ENCODE measurements at regions not wholly inside any gene's neighbourhood (a gene's known extent, or its start where the extent isn't known, plus 50 kb on each side); places are given as distances from the start of the nearest gene placed in this dataset.

- TF ChIP-seq POLR2A (IDR thresholded peaks at IDR 0.05), result no peak
- TF ChIP-seq, protein P1, sequence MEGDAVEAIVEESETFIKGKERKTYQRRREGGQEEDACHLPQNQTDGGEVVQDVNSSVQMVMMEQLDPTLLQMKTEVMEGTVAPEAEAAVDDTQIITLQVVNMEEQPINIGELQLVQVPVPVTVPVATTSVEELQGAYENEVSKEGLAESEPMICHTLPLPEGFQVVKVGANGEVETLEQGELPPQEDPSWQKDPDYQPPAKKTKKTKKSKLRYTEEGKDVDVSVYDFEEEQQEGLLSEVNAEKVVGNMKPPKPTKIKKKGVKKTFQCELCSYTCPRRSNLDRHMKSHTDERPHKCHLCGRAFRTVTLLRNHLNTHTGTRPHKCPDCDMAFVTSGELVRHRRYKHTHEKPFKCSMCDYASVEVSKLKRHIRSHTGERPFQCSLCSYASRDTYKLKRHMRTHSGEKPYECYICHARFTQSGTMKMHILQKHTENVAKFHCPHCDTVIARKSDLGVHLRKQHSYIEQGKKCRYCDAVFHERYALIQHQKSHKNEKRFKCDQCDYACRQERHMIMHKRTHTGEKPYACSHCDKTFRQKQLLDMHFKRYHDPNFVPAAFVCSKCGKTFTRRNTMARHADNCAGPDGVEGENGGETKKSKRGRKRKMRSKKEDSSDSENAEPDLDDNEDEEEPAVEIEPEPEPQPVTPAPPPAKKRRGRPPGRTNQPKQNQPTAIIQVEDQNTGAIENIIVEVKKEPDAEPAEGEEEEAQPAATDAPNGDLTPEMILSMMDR (IDR thresholded peaks at IDR 0.05), result no peak
- Histone ChIP-seq H3K27me3 (no peaks in the 10 kb centered on the region), H3K36me3 (no peaks in the 10 kb centered on the region), H3K27ac (no peak overlapping the region), H3K4me1 (peaks cover 0 to 6% (median 0%) of the 10 kb centered on the region in 3 donors), H3K4me3 (no peak overlapping the region), H3K9me3 (no peaks in the 10 kb centered on the region)
- DNase-seq, result no peak
- intact Hi-C loops (cut with DNase I), result no loop called here
- WGBS, 2 donors, result 71 to 77% methylated on average over 7 of the region's 8 CpGs
Measured at GRCh38 chr2:19635951-19636510, 265.8 kb downstream of the TTC32 start.

DNA sequence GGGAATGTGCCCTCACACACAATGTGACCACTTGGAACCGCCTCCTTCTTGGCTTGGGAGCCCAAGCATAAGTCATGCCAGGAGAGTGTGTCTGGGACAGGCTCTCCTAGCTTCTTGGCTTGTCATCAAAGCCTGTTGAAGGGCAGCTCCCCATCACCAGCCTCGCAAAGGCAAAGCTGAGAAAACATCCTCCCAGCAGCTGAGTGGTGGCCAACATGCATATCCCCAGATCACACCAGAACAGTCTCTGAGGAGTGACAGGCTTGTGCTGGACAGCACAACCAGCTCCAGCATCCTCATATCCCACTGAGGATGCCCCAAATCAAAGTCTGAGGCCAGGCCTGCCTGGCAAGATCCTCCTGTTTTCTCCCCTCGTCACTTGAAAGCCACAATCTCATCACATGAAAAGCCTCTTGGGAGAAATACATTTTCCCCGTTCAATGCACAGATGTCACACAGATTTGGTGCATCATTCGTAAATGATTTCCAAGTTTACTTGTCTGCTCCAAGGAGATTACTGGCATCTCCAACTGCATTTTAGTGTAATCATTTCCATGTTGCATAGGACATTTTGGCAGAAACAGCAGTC lies 269.3 kb downstream of the TTC32 start:
- no peaks in the 10 kb centered on the region for H3K27me3 ChIP-seq
- DNase-seq, result no peak
- no peaks in the 10 kb centered on the region for H3K9me3 ChIP-seq
- no peak overlapping the region for H3K4me3 ChIP-seq
- WGBS, 2 donors, result 31% methylated on average over 4 of the region's 5 CpGs
- peaks cover 0 to 6% (median 0%) of the 10 kb centered on the region in 3 donors for H3K4me1 ChIP-seq
- TF ChIP-seq, protein P1 (IDR thresholded peaks at IDR 0.05), result no peak
- TF ChIP-seq POLR2A (IDR thresholded peaks at IDR 0.05), result no peak
- no peaks in the 10 kb centered on the region for H3K36me3 ChIP-seq
- no peak overlapping the region for H3K27ac ChIP-seq
- intact Hi-C loops (cut with DNase I), result no loop called here

DNA sequence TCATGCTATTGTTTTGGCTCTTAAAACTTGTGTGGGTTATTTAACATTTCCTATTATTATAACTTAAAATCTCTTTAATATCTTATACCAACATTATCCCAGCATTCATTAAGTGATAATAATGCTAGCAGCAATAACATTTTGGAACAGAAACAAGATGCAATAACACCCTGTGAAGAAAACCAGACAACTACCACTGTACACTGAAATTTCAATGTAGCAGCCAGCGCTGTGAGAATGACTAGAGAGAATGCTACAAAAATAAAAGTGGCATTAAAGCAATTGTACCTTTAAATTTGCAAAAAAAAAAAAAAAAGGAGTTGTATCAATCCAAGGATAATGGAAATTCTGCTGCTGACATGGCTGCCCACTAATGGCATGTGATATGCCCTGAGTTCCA lies 269.9 kb downstream of the TTC32 start:
- H3K4me3 ChIP-seq, result no peak overlapping the region
- TF ChIP-seq POLR2A (IDR thresholded peaks at IDR 0.05), result no peak
- TF ChIP-seq, protein P1 (IDR thresholded peaks at IDR 0.05), result no peak
- DNase-seq, result no peak
- H3K36me3 ChIP-seq, result no peaks in the 10 kb centered on the region
- no peaks in the 10 kb centered on the region for H3K9me3 ChIP-seq
- H3K4me1 ChIP-seq, result peaks cover 0 to 6% (median 0%) of the 10 kb centered on the region in 3 donors
- H3K27me3 ChIP-seq, result no peaks in the 10 kb centered on the region
- 68 to 73% methylated on average over 1 of the region's 1 CpG for WGBS, 2 donors
- intact Hi-C loops (cut with DNase I), result no loop called here
- H3K27ac ChIP-seq, result no peak overlapping the region

DNA sequence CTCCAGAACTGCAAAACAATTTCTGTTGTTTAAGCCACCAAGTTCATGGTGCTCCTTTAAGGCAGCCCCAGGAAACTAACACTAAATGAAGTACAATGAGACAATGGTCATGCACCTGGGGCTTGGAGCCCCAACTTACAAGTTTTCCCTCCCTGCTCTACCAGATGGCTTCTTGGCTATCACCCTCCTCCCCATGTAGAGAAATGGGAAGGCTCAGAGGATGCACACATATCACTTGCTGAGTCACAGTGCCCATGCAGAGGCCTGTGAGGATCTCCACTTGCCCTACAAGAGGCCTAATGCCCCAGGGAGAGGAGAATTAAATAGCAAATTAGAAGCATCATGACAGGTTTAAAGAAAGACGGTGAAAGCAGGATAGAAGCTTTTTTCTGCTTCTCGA lies 270.9 kb downstream of the TTC32 start:
- Histone ChIP-seq H3K4me3 (no peak overlapping the region), H3K4me1 (peaks cover 0 to 6% (median 0%) of the 10 kb centered on the region in 3 donors), H3K9me3 (no peaks in the 10 kb centered on the region), H3K36me3 (no peaks in the 10 kb centered on the region), H3K27ac (no peak overlapping the region), H3K27me3 (no peaks in the 10 kb centered on the region)
- DNase-seq, result no peak
- TF ChIP-seq, protein P1 (IDR thresholded peaks at IDR 0.05), result no peak
- TF ChIP-seq POLR2A (IDR thresholded peaks at IDR 0.05), result no peak
- intact Hi-C loops (cut with DNase I), result no loop called here
- 73 to 89% methylated on average over 2 of the region's 2 CpGs for WGBS, 2 donors

GRCh38 chr2:19627359-19627758 lies 268.9 kb upstream of the OSR1 start:
- Histone ChIP-seq H3K27ac (no peak overlapping the region), H3K9me3 (no peaks in the 10 kb centered on the region), H3K4me3 (no peak overlapping the region), H3K4me1 (peaks cover 0 to 2% (median 0%) of the 10 kb centered on the region in 3 donors), H3K36me3 (no peaks in the 10 kb centered on the region), H3K27me3 (no peaks in the 10 kb centered on the region)
- DNase-seq, result no peak
- TF ChIP-seq POLR2A (IDR thresholded peaks at IDR 0.05), result no peak
- TF ChIP-seq, protein P1 (IDR thresholded peaks at IDR 0.05), result no peak
- intact Hi-C loops (cut with DNase I), result no loop called here

Data from esophagus squamous epithelium (tissue), 5 donors.